A172 (cell line): ENCODE measurements at regions not wholly inside any gene's neighbourhood (a gene's known extent, or its start where the extent isn't known, plus 50 kb on each side); places are given as distances from the start of the nearest gene placed in this dataset.
A peak's percentile ranks its signal among the peaks of the same experiment; 100 is the strongest.

ENCODE experiments used
- DNase-seq: peaks from one replicate; pipeline ENCODE4 v3.0.0-alpha.2; 2015; ENCODE audit warnings: low spot score

- DNase-seq, result peak; percentile 50
Measured at GRCh38 chr2:180208841-180209240, 201.7 kb upstream of the CWC22 start.

GRCh38 chr2:180205621-180206235, 198.6 kb upstream of the CWC22 start:
- no peak for DNase-seq

DNA sequence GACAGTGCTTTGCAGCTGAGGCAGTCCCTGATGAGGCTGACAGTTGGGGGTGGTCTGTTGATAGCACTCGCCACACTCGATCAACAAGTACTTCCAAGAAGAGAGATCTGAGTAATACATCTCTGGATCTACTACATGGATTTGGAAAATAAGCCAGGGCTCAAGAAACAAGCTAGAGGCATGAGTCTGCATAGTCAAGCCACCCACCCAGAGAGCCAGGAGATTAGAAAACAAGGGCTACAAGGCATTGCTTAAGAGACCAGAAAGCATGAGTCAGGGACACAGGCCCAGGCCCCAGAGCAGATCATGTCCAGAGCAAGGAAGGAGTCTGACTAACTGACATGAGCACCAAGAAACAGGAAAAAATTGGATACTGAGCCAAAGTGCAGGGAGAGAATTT, 196.9 kb upstream of the CWC22 start:
- no peak for DNase-seq

GRCh38 chr2:180202467-180202951, 195.4 kb upstream of the CWC22 start:
- DNase-seq, result no peak

GRCh38 chr2:180196419-180196977, 189.4 kb upstream of the CWC22 start:
- no peak for DNase-seq

- DNase-seq, result no peak
Measured at GRCh38 chr2:180195847-180196246, 188.8 kb upstream of the CWC22 start.

- DNase-seq, result no peak
Measured at GRCh38 chr2:180191432-180192124, 184.5 kb upstream of the CWC22 start.

GRCh38 chr2:180190851-180191250, 183.8 kb upstream of the CWC22 start:
- DNase-seq, result no peak

DNA sequence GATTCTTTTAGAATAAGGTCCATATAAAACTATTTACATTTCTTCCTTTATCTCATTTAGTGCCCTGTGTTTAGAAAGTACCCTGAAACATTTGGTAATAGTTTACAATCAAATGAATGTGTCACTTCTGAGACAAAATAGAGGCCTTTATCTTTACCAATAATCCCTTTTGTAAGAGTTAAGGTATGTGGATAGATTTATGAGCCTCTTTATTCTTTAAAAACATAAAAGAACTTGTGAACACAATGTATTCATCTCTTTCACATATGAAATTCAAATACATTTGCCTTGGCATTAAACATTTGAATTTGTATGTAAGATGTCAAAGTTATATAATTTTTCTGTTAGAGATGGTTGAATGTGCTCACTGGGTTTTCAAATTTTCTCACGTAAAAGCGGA, 180.5 kb upstream of the CWC22 start:
- DNase-seq, result no peak

- no peak for DNase-seq
Measured at GRCh38 chr2:180184506-180184905, 177.4 kb upstream of the CWC22 start.

DNA sequence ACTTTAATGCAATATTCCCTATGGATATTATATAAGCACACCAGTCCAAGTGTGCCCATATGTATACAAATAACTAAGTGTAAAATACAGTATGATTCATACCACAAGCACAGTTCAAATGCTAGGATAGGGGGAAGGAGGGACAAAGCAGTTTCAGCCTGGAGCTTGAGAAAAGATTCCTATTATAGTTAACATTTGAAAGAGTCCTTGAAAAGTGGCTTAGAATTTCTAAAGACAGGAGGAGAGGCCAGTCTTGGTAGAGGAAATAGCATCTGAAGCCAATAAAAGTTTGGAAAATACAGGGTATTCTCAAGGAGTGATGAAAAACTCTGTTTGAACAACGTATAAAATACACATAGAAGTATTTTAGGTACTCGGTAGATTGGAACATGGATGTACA, 173.4 kb upstream of the CWC22 start:
- no peak for DNase-seq

- no peak for DNase-seq
Measured at GRCh38 chr2:180177534-180177933, 170.4 kb upstream of the CWC22 start.

DNA sequence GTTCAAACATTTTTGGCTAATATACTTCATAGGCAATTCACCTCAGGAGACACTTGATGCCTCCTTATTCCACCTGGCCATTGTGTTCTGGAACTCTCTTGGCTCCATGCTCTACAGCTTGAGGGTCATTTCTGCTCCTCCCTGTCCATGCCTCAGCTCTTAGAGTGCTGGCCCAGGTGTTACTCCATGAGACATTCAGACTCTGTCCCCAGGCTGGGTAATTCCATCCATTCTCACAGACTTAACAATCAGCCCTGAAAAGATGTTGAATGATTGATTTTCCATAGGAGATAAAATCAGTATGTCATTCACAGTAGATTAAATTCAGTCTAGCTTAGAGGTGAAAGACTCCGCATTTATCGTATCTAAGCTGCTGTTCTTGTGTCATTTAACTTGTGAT, 168.6 kb upstream of the CWC22 start:
- DNase-seq, result no peak

DNA sequence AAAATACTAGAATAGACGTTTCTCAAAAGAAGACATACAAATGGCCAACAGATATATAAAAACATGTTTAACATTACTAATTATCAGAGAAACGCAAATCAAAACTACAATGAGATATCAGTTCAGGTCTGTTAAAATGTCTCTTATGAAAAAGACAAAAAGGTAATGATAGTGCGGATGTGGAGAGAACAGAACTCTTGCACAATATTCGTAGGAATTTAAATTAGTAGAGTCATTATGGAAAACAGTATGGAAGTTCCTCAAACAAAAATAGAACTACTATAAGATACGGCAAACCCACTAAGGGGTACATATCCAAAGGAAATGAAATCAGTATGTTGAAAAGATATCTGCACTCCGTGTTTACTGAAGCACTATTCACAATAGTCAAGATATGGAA, 167.5 kb upstream of the CWC22 start:
- no peak for DNase-seq

DNA sequence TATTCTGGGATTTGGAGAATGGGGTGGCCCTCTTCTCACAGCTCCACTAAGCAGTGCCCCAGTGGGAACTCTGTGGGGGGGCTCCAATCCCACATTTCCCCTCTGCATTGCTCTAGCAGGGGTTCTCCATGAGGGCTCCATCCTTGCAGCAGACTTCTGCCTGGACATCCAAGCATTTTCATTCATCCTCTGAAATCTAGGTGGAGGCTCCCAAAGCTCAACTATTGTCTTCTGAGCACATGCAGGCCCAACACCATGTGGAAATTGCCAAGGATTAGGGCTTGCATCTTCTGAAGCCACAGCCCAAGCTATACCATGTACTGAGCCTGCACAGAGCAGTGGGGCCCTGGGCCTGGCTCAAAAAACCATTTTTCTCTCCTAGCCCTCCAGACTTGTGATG, 162.4 kb upstream of the CWC22 start:
- no peak for DNase-seq

DNA sequence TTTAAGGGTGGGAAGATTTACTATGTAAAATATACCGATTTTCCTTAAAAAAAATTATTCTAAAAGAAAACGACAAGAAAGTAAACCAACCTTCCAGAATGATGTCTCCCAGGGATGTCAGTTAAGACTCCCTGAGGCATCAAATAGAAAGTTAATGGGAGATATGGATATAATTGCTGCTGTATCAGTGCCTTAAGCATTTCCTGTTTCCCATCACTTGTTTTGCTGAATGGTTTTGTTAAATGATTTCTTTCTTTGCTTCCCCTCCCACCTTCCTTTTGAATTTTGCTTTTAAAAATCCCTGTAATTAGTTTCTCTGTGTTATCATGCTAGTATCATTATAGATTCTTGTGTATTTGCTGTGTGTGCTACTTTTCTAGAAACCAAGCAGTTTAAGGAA, 154.3 kb upstream of the CWC22 start:
- no peak for DNase-seq

GRCh38 chr2:180159921-180160320, 152.8 kb upstream of the CWC22 start:
- DNase-seq, result no peak

DNA sequence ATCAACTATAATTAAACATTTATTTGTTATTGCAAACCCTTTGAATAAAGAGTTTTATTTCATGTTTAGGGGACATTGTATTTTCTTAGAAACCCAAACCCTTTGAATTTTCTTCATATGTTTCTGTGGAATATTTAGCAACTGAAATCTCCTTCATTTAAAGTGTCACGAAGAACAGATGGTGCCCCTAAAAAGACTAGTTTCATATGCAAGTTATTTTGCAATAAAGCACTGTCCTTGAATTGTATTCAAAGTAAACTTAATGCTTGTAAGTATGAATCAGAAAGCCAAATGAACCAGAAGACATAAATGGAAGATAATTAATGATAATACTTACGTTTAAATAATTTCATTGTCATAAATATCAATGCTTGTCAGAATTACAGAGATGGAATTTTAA, 151.9 kb upstream of the CWC22 start:
- no peak for DNase-seq

GRCh38 chr2:180156651-180157050, 149.6 kb upstream of the CWC22 start:
- no peak for DNase-seq

- no peak for DNase-seq
Measured at GRCh38 chr2:180150606-180151005, 143.5 kb upstream of the CWC22 start.

- no peak for DNase-seq
Measured at GRCh38 chr2:180146541-180146940, 139.4 kb upstream of the CWC22 start.

- no peak for DNase-seq
Measured at GRCh38 chr2:180146114-180146513, 139.0 kb upstream of the CWC22 start.

DNA sequence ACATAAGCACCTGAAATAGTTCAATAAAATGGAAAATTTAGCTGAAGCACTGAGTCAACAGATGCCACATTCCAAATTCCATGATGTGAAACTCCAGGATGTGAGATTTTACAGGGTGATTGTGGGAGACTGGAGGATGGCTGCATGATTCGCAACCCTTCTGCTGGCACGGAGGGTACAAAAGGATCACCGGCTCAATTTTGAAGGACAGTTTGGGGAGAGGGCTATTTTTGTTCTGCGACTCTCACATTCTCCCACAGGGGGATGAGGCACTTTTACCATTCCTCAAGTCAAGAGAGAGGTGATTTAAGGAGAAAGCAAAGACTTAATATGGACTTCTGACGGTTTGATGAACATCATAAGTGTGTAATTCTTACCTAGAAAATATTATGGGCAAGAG, 138.1 kb upstream of the CWC22 start:
- no peak for DNase-seq
